ENCODE measurements at regions not wholly inside any gene's neighbourhood (a gene's known extent, or its start where the extent isn't known, plus 50 kb on each side); places are given as distances from the start of the nearest gene placed in this dataset.

GRCh38 chr7:116093516-116094301 is 63.1 kb upstream of the TFEC start:
- H3K79me2 ChIP-seq: no peaks in the 10 kb centered on the region
- H3K4me3 ChIP-seq (ENCODE audit: low read depth, low read length): no peak overlapping the region
- H3K27me3 ChIP-seq (ENCODE audit: control insufficient read depth, insufficient read depth, low read length): no peaks in the 10 kb centered on the region
- H3K36me3 ChIP-seq (ENCODE audit: control insufficient read depth, insufficient read depth, low read length): no peaks in the 10 kb centered on the region
- no peaks in the 10 kb centered on the region for H3K9me3 ChIP-seq (ENCODE audit: control insufficient read depth, low read length)
- no peak overlapping the region for H3K4me2 ChIP-seq (ENCODE audit: low read length)
- no peak overlapping the region for H3K27ac ChIP-seq
- H2AFZ ChIP-seq: no peak overlapping the region
- H3K9ac ChIP-seq: no peak overlapping the region
- no peaks in the 10 kb centered on the region for H3K4me1 ChIP-seq
- TF ChIP-seq CTCF (IDR thresholded peaks at IDR 0.05): no peak

GRCh38 chr7:116095396-116095795 is 64.8 kb upstream of the TFEC start:
- no peaks in the 10 kb centered on the region for H3K9me3 ChIP-seq (ENCODE audit: control insufficient read depth, low read length)
- H3K79me2 ChIP-seq: no peaks in the 10 kb centered on the region
- no peak overlapping the region for H3K4me2 ChIP-seq (ENCODE audit: low read length)
- H3K27me3 ChIP-seq (ENCODE audit: control insufficient read depth, insufficient read depth, low read length): no peaks in the 10 kb centered on the region
- no peaks in the 10 kb centered on the region for H3K4me1 ChIP-seq
- no peak overlapping the region for H2AFZ ChIP-seq
- no peak overlapping the region for H3K9ac ChIP-seq
- H3K27ac ChIP-seq: no peak overlapping the region
- no peaks in the 10 kb centered on the region for H3K36me3 ChIP-seq (ENCODE audit: control insufficient read depth, insufficient read depth, low read length)
- H3K4me3 ChIP-seq (ENCODE audit: low read depth, low read length): no peak overlapping the region
- no peak for TF ChIP-seq CTCF (IDR thresholded peaks at IDR 0.05)

GRCh38 chr7:116097365-116098009 is 66.9 kb upstream of the TFEC start:
- no peak overlapping the region for H3K4me2 ChIP-seq (ENCODE audit: low read length)
- no peaks in the 10 kb centered on the region for H3K9me3 ChIP-seq (ENCODE audit: control insufficient read depth, low read length)
- no peak overlapping the region for H3K9ac ChIP-seq
- no peaks in the 10 kb centered on the region for H3K36me3 ChIP-seq (ENCODE audit: control insufficient read depth, insufficient read depth, low read length)
- TF ChIP-seq CTCF (IDR thresholded peaks at IDR 0.05): no peak
- no peak overlapping the region for H2AFZ ChIP-seq
- H3K27ac ChIP-seq: no peak overlapping the region
- no peaks in the 10 kb centered on the region for H3K79me2 ChIP-seq
- H3K4me1 ChIP-seq: no peaks in the 10 kb centered on the region
- no peaks in the 10 kb centered on the region for H3K27me3 ChIP-seq (ENCODE audit: control insufficient read depth, insufficient read depth, low read length)
- H3K4me3 ChIP-seq (ENCODE audit: low read depth, low read length): no peak overlapping the region

GRCh38 chr7:116098175-116098574 is 67.6 kb upstream of the TFEC start:
- H3K27ac ChIP-seq: no peak overlapping the region
- H3K9me3 ChIP-seq (ENCODE audit: control insufficient read depth, low read length): no peaks in the 10 kb centered on the region
- no peak overlapping the region for H2AFZ ChIP-seq
- H3K79me2 ChIP-seq: no peaks in the 10 kb centered on the region
- H3K4me1 ChIP-seq: no peaks in the 10 kb centered on the region
- no peak for TF ChIP-seq CTCF (IDR thresholded peaks at IDR 0.05)
- H3K36me3 ChIP-seq (ENCODE audit: control insufficient read depth, insufficient read depth, low read length): no peaks in the 10 kb centered on the region
- no peak overlapping the region for H3K4me2 ChIP-seq (ENCODE audit: low read length)
- H3K4me3 ChIP-seq (ENCODE audit: low read depth, low read length): no peak overlapping the region
- H3K27me3 ChIP-seq (ENCODE audit: control insufficient read depth, insufficient read depth, low read length): no peaks in the 10 kb centered on the region
- H3K9ac ChIP-seq: no peak overlapping the region

All from parathyroid adenoma (tissue), 2 donors.